Neural cell (in vitro differentiated cells): ENCODE measurements at regions not wholly inside any gene's neighbourhood (a gene's known extent, or its start where the extent isn't known, plus 50 kb on each side); places are given as distances from the start of the nearest gene placed in this dataset.

Experiments
- H2AFZ ChIP-seq: fragments of 200-600, 300-800 bp; sonication (generic), shearing (Covaris generic); 2 replicates; pipeline ENCODE4 v1.6.0; 2014; ENCODE audit warnings: low read depth, mild to moderate bottlenecking, antibody characterized with exemption, low read length, moderate library complexity
- H3F3A ChIP-seq: fragments of 200-600 bp; shearing (Covaris generic); 2 replicates; pipeline ENCODE4 v1.6.1; 2016; ENCODE audit warnings: mild to moderate bottlenecking, moderate library complexity, mixed read lengths, antibody characterized with exemption, low read length; ENCODE audit not compliant: insufficient read depth, poor library complexity, severe bottlenecking
- H3K27ac ChIP-seq: fragments of 200-600, 300-800 bp; sonication (generic), shearing (Covaris generic); 2 replicates; pipeline ENCODE4 v1.5.1; 2014; ENCODE audit warnings: mild to moderate bottlenecking, low read length, moderate library complexity
- H3K27me3 ChIP-seq: fragments of 300-800, 200-600 bp; sonication (generic), shearing (Covaris generic); 2 replicates; pipeline ENCODE4 v1.6.0; 2014; ENCODE audit warnings: mild to moderate bottlenecking, low read depth, low read length, moderate library complexity; ENCODE audit not compliant: insufficient read depth
- H3K36me3 ChIP-seq: fragments of 300-800, 200-600 bp; sonication (generic), shearing (Covaris generic); 2 replicates; pipeline ENCODE4 v1.5.1; 2014; ENCODE audit warnings: mild to moderate bottlenecking, antibody characterized with exemption, low read length, moderate library complexity; ENCODE audit not compliant: insufficient read depth
- H3K4me2 ChIP-seq: fragments of 300-800, 200-600 bp; sonication (generic), shearing (Covaris generic); 2 replicates; pipeline ENCODE4 v1.6.0; 2014; ENCODE audit warnings: mild to moderate bottlenecking, low read length
- H3K4me3 ChIP-seq: fragments of 300-800, 200-600 bp; sonication (generic), shearing (Covaris generic); 2 replicates; pipeline ENCODE4 v1.5.1; 2014; ENCODE audit warnings: mild to moderate bottlenecking, low read length, moderate library complexity
- H3K79me2 ChIP-seq: fragments of 200-600 bp; shearing (Covaris generic); replicated peaks from 2 replicates; pipeline ENCODE4 v1.6.0; 2014; ENCODE audit warnings: mild to moderate bottlenecking, low read length, moderate library complexity; ENCODE audit not compliant: insufficient read depth
- H3K9ac ChIP-seq: fragments of 300-800, 200-600 bp; sonication (generic), shearing (Covaris generic); 2 replicates; pipeline ENCODE4 v1.6.1; 2016; ENCODE audit warnings: mild to moderate bottlenecking, low read length, mixed read lengths
- H3K9me2 ChIP-seq: fragments of 200-600 bp; shearing (Covaris generic); 2 replicates; pipeline ENCODE4 v1.6.1; 2016; ENCODE audit warnings: mild to moderate bottlenecking, low read length, mixed read lengths; ENCODE audit not compliant: insufficient read depth
- H3K9me3 ChIP-seq: fragments of 200-600, 300-800 bp; sonication (generic), shearing (Covaris generic); 2 replicates; pipeline ENCODE4 v1.6.1; 2016; ENCODE audit warnings: mild to moderate bottlenecking, mixed run types, low read length, moderate library complexity, mixed read lengths
- H4K20me1 ChIP-seq: fragments of 200-600 bp; shearing (Covaris generic); 2 replicates; pipeline ENCODE4 v1.6.1; 2016; ENCODE audit warnings: mild to moderate bottlenecking, mixed run types; ENCODE audit not compliant: insufficient read depth
- EP300 ChIP-seq: fragments of 450-650 bp; conservative IDR thresholded peaks from 2 replicates; pipeline ENCODE4 v1.6.1; 2014; ENCODE audit warnings: antibody characterized with exemption, mild to moderate bottlenecking, moderate library complexity; ENCODE audit not compliant: poor library complexity, severe bottlenecking
- EZH2 ChIP-seq: fragments of 200-600, 300-800 bp; shearing (Covaris generic), sonication (generic); IDR thresholded peaks from 2 replicates; pipeline ENCODE4 v1.6.1; 2014; ENCODE audit warnings: antibody characterized with exemption, low read length, borderline replicate concordance, mild to moderate bottlenecking; ENCODE audit not compliant: insufficient read depth, poor library complexity, severe bottlenecking
- MXI1 ChIP-seq: fragments of 450-650 bp; conservative IDR thresholded peaks from 2 replicates; pipeline ENCODE4 v1.6.1; 2014; ENCODE audit warnings: antibody characterized with exemption, mild to moderate bottlenecking; ENCODE audit not compliant: poor library complexity, severe bottlenecking
- POLR2AphosphoS5 ChIP-seq: IDR thresholded peaks from 2 replicates; pipeline ENCODE4 v1.6.1; 2012
- RAD21 ChIP-seq: fragments of 450-650 bp; conservative IDR thresholded peaks from 2 replicates; pipeline ENCODE4 v1.6.1; 2014; ENCODE audit warnings: antibody characterized with exemption, mild to moderate bottlenecking, moderate library complexity
- SMC3 ChIP-seq: fragments of 450-650 bp; conservative IDR thresholded peaks from 2 replicates; pipeline ENCODE4 v1.6.1; 2014; ENCODE audit warnings: antibody characterized with exemption, mild to moderate bottlenecking, moderate library complexity; ENCODE audit not compliant: poor library complexity
- TAF1 ChIP-seq: IDR thresholded peaks from 2 replicates; pipeline ENCODE4 v1.6.1; 2012; ENCODE audit warnings: low read depth
- TF ChIP-seq, protein P1 (sequence below): fragments of 450-650 bp; IDR thresholded peaks from 2 replicates; pipeline ENCODE4 v1.5.1; 2014; ENCODE audit warnings: antibody characterized with exemption, mild to moderate bottlenecking, moderate library complexity; ENCODE audit not compliant: poor library complexity, severe bottlenecking
- TF ChIP-seq, protein P2 (sequence below): IDR thresholded peaks from 2 replicates; pipeline ENCODE4 v1.6.1; 2012; ENCODE audit warnings: borderline replicate concordance

DNA sequence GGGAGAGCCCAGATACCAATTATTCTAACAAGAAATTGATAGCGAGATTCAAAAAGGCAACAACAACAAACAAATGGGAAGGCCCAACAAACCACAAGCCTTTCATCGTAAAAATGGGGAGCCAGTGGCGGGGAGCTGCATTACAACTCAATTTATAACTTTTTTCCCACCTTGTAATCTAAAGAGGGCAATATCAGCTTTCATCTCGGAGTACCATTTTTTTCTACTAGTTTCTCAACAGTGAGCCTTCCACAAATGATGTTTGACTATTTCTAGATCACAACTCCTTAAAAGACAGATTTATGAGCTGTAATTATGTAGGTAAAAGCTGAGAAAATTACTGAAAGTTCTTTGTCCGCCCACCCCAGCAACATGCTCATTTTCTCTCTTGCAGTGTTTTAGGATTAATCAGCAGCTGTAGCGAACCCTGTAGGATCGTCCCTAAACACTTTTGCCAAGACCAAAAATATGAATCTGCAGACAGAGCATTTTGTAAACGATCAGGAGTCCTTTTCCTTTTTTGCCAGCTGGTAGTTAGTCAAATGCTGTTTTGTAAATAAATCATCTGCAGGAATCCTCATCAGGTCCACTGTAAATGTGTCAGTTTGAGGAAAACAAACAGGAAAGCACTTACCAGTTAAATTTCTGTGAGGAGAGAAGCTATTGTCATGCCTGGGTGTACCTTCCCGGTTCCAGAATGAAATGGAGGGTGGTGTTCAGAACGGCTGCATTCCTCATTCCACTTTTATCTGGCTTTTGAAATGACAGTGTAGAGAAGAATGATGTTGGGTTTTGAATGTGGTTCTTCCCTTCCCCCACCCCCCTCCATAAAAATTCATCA is 53.2 kb downstream of the EEF1B2 start:
- Histone ChIP-seq H3K27ac (no peak overlapping the region), H3K27me3 (no peaks in the 10 kb centered on the region), H3K9me3 (no peaks in the 10 kb centered on the region), H3K9me2 (no peaks in the 10 kb centered on the region), H3K9ac (no peak overlapping the region), H4K20me1 (no peaks in the 10 kb centered on the region), H3K4me2 (no peak overlapping the region), H3K79me2 (no peaks in the 10 kb centered on the region), H2AFZ (no peak overlapping the region), H3F3A (no peaks in the 10 kb centered on the region), H3K4me3 (peak overlapping the region; percentile 10), H3K36me3 (no peaks in the 10 kb centered on the region)
- TF ChIP-seq, protein P1, sequence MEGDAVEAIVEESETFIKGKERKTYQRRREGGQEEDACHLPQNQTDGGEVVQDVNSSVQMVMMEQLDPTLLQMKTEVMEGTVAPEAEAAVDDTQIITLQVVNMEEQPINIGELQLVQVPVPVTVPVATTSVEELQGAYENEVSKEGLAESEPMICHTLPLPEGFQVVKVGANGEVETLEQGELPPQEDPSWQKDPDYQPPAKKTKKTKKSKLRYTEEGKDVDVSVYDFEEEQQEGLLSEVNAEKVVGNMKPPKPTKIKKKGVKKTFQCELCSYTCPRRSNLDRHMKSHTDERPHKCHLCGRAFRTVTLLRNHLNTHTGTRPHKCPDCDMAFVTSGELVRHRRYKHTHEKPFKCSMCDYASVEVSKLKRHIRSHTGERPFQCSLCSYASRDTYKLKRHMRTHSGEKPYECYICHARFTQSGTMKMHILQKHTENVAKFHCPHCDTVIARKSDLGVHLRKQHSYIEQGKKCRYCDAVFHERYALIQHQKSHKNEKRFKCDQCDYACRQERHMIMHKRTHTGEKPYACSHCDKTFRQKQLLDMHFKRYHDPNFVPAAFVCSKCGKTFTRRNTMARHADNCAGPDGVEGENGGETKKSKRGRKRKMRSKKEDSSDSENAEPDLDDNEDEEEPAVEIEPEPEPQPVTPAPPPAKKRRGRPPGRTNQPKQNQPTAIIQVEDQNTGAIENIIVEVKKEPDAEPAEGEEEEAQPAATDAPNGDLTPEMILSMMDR, result peak; percentile 10
- TF ChIP-seq, protein P2, sequence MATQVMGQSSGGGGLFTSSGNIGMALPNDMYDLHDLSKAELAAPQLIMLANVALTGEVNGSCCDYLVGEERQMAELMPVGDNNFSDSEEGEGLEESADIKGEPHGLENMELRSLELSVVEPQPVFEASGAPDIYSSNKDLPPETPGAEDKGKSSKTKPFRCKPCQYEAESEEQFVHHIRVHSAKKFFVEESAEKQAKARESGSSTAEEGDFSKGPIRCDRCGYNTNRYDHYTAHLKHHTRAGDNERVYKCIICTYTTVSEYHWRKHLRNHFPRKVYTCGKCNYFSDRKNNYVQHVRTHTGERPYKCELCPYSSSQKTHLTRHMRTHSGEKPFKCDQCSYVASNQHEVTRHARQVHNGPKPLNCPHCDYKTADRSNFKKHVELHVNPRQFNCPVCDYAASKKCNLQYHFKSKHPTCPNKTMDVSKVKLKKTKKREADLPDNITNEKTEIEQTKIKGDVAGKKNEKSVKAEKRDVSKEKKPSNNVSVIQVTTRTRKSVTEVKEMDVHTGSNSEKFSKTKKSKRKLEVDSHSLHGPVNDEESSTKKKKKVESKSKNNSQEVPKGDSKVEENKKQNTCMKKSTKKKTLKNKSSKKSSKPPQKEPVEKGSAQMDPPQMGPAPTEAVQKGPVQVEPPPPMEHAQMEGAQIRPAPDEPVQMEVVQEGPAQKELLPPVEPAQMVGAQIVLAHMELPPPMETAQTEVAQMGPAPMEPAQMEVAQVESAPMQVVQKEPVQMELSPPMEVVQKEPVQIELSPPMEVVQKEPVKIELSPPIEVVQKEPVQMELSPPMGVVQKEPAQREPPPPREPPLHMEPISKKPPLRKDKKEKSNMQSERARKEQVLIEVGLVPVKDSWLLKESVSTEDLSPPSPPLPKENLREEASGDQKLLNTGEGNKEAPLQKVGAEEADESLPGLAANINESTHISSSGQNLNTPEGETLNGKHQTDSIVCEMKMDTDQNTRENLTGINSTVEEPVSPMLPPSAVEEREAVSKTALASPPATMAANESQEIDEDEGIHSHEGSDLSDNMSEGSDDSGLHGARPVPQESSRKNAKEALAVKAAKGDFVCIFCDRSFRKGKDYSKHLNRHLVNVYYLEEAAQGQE, result no peak

DNA sequence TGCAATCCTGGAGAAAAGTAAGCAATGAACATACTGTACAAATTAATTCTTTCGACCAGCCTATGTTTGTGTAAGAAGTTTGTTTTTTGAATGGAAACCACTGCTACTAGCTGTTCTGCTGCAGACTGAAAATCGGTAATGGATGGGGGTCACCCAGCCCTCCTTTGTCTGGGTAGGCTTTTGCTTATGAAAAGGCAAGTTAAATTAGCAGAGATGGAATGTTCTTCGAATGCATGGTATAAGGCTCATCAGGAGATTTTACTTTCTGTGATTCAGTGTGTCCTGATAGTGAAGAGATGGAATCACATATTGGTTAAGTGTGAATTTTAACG is 53.8 kb downstream of the EEF1B2 start:
- Histone ChIP-seq H3K4me2 (no peak overlapping the region), H3K27me3 (no peaks in the 10 kb centered on the region), H3K36me3 (no peaks in the 10 kb centered on the region), H3K79me2 (no peaks in the 10 kb centered on the region), H3K9ac (no peak overlapping the region), H2AFZ (no peak overlapping the region), H3F3A (no peaks in the 10 kb centered on the region), H3K9me3 (no peaks in the 10 kb centered on the region), H3K4me3 (no peak overlapping the region), H4K20me1 (no peaks in the 10 kb centered on the region), H3K9me2 (no peaks in the 10 kb centered on the region), H3K27ac (no peak overlapping the region)
- TF ChIP-seq TAF1, result no peak
- TF ChIP-seq POLR2AphosphoS5, result no peak
- TF ChIP-seq, protein P1, result no peak
- TF ChIP-seq MXI1, result no peak
- TF ChIP-seq, protein P2, result no peak
- no peak for TF ChIP-seq EP300
- no peak for TF ChIP-seq EZH2
- no peak for TF ChIP-seq SMC3
- TF ChIP-seq RAD21, result no peak
